Psoas muscle (tissue), 7 donors: ENCODE measurements at regions not wholly inside any gene's neighbourhood (a gene's known extent, or its start where the extent isn't known, plus 50 kb on each side); places are given as distances from the start of the nearest gene placed in this dataset.

Experiments used
- ATAC-seq, 4 donors: fragments of 200-7000 bp; cut with Tn5 transposase; one replicate each; pipeline ENCODE4 v1.9.1; 2020; ENCODE audit warnings: moderate library complexity in 3 of 4, mild to moderate bottlenecking in 2 of 4
- DNase-seq, 2 donors: peaks; one replicate each; pipeline ENCODE4 v3.0.0-alpha.2; 2020
- H3K27ac ChIP-seq: fragments of 200-600 bp; one replicate; pipeline ENCODE4 v1.8.0; 2022
- H3K27me3 ChIP-seq, 3 donors: fragments of 200-600 bp in 1 of 3; one replicate each; pipeline versions ENCODE4 v1.6.1 to v1.8.0; 2013 to 2022; ENCODE audit warnings: low read length in 2 of 3, mild to moderate bottlenecking in 2 of 3, moderate library complexity in 1 of 3; ENCODE audit not compliant: insufficient read depth in 3 of 3
- H3K36me3 ChIP-seq, 2 donors: fragments of 200-600 bp in 1 of 2; one replicate each; pipeline versions ENCODE4 v1.6.1 to v1.8.0; 2013 to 2022; ENCODE audit warnings: low read depth in 1 of 2, mild to moderate bottlenecking in 1 of 2, moderate library complexity in 1 of 2; ENCODE audit not compliant: insufficient read depth in 1 of 2
- H3K4me1 ChIP-seq: fragments of 200-600 bp; one replicate; pipeline ENCODE4 v1.8.0; 2022
- H3K4me3 ChIP-seq: fragments of 200-600 bp; one replicate; pipeline ENCODE4 v1.8.0; 2022; ENCODE audit warnings: mild to moderate bottlenecking
- H3K9me3 ChIP-seq: fragments of 200-600 bp; one replicate; pipeline ENCODE4 v1.8.0; 2022
- CTCF ChIP-seq: fragments of 200-600 bp; IDR thresholded peaks from one replicate; pipeline ENCODE4 v1.8.0; 2022; ENCODE audit warnings: antibody characterized with exemption
- WGBS, 3 donors: extraction: QIAGEN DNeasy Blood & Tissue Kit; methylation state at CpG; one replicate each; pipeline versions ENCODE4 v1.1.6 to v1.1.7; 2013; 5-methylcytosine and 5-hydroxymethylcytosine counted together
- intact Hi-C, 2 donors: fragments of 100-400 bp; cut with DNase I; formaldehyde crosslinking; loops; one replicate each; pipeline versions ENCODE4 v1.11.0 to v1.14.2; 2022
- donor health status: healthy with polysubstance abuse.
- donor health status: DM: no; HTN: no; CAD: no; lungs with moderate emphysema.
- donor health status: Bipolar disorder and iron deficiency.
- donor health status: healthy.
- donor health status: DM: yes; HTN: yes; CAD: no.
- donor health status: DM: no; HTN: no; CAD: no.
- donor health status: DM: yes; HTN: yes; CAD: no.

GRCh38 chr6:1116149-1116548 is 195.7 kb upstream of the FOXQ1 start:
- TF ChIP-seq CTCF: no peak
- no peaks in the 10 kb centered on the region for H3K27me3 ChIP-seq
- no peak for DNase-seq
- no peaks in the 10 kb centered on the region for H3K9me3 ChIP-seq
- intact Hi-C loops: no loop called here
- no peak for ATAC-seq
- H3K4me3 ChIP-seq: no peak overlapping the region
- 68 to 92% (median 87%) methylated on average over 3 of the region's 3 CpGs for WGBS, 3 donors
- H3K27ac ChIP-seq: no peak overlapping the region
- no peaks in the 10 kb centered on the region for H3K36me3 ChIP-seq
- no peaks in the 10 kb centered on the region for H3K4me1 ChIP-seq

- TF ChIP-seq CTCF: no peak
- DNase-seq (no peak), ATAC-seq (no peak)
- no peak overlapping the region for H3K27ac ChIP-seq
- H3K4me1 ChIP-seq: no peaks in the 10 kb centered on the region
- WGBS, 3 donors: 62 to 69% (median 68%) methylated on average over 7 of the region's 7 CpGs
- no peaks in the 10 kb centered on the region for H3K9me3 ChIP-seq
- H3K4me3 ChIP-seq: no peak overlapping the region
- H3K36me3 ChIP-seq: no peaks in the 10 kb centered on the region
- intact Hi-C loops: no loop called here
- H3K27me3 ChIP-seq: no peaks in the 10 kb centered on the region
These were observed 197.9 kb upstream of the FOXQ1 start for GRCh38 chr6:1113916-1114540.

GRCh38 chr6:1111361-1111760 is 200.5 kb upstream of the FOXQ1 start:
- 64 to 77% (median 71%) methylated on average over 6 of the region's 6 CpGs for whole genome bisulfite sequencing, 3 donors
- no peak for TF ChIP-seq CTCF
- no peak for DNase-seq
- no peak for ATAC-seq
- H3K27me3 ChIP-seq: no peaks in the 10 kb centered on the region
- H3K27ac ChIP-seq: no peak overlapping the region
- H3K4me1 ChIP-seq: no peaks in the 10 kb centered on the region
- intact Hi-C loops: no loop called here
- no peaks in the 10 kb centered on the region for H3K9me3 ChIP-seq
- H3K36me3 ChIP-seq: no peaks in the 10 kb centered on the region
- H3K4me3 ChIP-seq: no peak overlapping the region

- H3K4me1 ChIP-seq: no peaks in the 10 kb centered on the region
- H3K9me3 ChIP-seq: no peaks in the 10 kb centered on the region
- no peaks in the 10 kb centered on the region for H3K27me3 ChIP-seq
- no peak for DNase-seq
- intact Hi-C loops: no loop called here
- H3K27ac ChIP-seq: no peak overlapping the region
- no peak for TF ChIP-seq CTCF
- WGBS, 3 donors: 71 to 80% (median 76%) methylated on average over 12 of the region's 12 CpGs
- H3K4me3 ChIP-seq: no peak overlapping the region
- H3K36me3 ChIP-seq: no peaks in the 10 kb centered on the region
- no peak for ATAC-seq
These were observed 201.0 kb upstream of the FOXQ1 start for GRCh38 chr6:1110941-1111349.

GRCh38 chr6:1110164-1110563 is 201.7 kb upstream of the FOXQ1 start:
- no peaks in the 10 kb centered on the region for H3K36me3 ChIP-seq
- H3K27ac ChIP-seq: no peak overlapping the region
- no peak for TF ChIP-seq CTCF
- WGBS, 3 donors: 74 to 87% (median 79%) methylated on average over 2 of the region's 2 CpGs
- DNase-seq (no peak), ATAC-seq (no peak)
- no peaks in the 10 kb centered on the region for H3K27me3 ChIP-seq
- no peak overlapping the region for H3K4me3 ChIP-seq
- no peaks in the 10 kb centered on the region for H3K9me3 ChIP-seq
- no peaks in the 10 kb centered on the region for H3K4me1 ChIP-seq
- intact Hi-C loops: no loop called here
